ENCODE measurements at regions not wholly inside any gene's neighbourhood (a gene's known extent, or its start where the extent isn't known, plus 50 kb on each side); places are given as distances from the start of the nearest gene placed in this dataset.

- TF ChIP-seq, protein P1, sequence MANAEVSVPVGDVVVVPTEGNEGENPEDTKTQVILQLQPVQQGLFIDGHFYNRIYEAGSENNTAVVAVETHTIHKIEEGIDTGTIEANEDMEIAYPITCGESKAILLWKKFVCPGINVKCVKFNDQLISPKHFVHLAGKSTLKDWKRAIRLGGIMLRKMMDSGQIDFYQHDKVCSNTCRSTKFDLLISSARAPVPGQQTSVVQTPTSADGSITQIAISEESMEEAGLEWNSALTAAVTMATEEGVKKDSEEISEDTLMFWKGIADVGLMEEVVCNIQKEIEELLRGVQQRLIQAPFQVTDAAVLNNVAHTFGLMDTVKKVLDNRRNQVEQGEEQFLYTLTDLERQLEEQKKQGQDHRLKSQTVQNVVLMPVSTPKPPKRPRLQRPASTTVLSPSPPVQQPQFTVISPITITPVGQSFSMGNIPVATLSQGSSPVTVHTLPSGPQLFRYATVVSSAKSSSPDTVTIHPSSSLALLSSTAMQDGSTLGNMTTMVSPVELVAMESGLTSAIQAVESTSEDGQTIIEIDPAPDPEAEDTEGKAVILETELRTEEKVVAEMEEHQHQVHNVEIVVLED (CRISPR knock-in tag; IDR thresholded peaks at IDR 0.05), result no peak
- TF ChIP-seq, protein P2, sequence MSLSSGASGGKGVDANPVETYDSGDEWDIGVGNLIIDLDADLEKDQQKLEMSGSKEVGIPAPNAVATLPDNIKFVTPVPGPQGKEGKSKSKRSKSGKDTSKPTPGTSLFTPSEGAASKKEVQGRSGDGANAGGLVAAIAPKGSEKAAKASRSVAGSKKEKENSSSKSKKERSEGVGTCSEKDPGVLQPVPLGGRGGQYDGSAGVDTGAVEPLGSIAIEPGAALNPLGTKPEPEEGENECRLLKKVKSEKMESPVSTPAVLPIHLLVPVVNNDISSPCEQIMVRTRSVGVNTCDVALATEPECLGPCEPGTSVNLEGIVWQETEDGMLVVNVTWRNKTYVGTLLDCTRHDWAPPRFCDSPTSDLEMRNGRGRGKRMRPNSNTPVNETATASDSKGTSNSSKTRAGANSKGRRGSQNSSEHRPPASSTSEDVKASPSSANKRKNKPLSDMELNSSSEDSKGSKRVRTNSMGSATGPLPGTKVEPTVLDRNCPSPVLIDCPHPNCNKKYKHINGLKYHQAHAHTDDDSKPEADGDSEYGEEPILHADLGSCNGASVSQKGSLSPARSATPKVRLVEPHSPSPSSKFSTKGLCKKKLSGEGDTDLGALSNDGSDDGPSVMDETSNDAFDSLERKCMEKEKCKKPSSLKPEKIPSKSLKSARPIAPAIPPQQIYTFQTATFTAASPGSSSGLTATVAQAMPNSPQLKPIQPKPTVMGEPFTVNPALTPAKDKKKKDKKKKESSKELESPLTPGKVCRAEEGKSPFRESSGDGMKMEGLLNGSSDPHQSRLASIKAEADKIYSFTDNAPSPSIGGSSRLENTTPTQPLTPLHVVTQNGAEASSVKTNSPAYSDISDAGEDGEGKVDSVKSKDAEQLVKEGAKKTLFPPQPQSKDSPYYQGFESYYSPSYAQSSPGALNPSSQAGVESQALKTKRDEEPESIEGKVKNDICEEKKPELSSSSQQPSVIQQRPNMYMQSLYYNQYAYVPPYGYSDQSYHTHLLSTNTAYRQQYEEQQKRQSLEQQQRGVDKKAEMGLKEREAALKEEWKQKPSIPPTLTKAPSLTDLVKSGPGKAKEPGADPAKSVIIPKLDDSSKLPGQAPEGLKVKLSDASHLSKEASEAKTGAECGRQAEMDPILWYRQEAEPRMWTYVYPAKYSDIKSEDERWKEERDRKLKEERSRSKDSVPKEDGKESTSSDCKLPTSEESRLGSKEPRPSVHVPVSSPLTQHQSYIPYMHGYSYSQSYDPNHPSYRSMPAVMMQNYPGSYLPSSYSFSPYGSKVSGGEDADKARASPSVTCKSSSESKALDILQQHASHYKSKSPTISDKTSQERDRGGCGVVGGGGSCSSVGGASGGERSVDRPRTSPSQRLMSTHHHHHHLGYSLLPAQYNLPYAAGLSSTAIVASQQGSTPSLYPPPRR (CRISPR knock-in tag; IDR thresholded peaks at IDR 0.05; ENCODE audit: borderline replicate concordance), result no peak
- TF ChIP-seq PKNOX1 (IDR thresholded peaks at IDR 0.05) (no peak), GATAD2A (IDR thresholded peaks at IDR 0.05) (no peak), ATF6 (CRISPR knock-in tag; IDR thresholded peaks at IDR 0.05) (no peak), ZNF347 (CRISPR knock-in tag; IDR thresholded peaks at IDR 0.05; ENCODE audit: low read depth) (no peak), ZNF583 (CRISPR knock-in tag; IDR thresholded peaks at IDR 0.05) (no peak), U2AF2 (optimal IDR thresholded peaks at IDR 0.05; ENCODE audit: low read depth, low read length) (no peak), BCL6 (CRISPR knock-in tag; IDR thresholded peaks at IDR 0.05) (no peak), RB1 (IDR thresholded peaks at IDR 0.05; ENCODE audit: low read depth) (no peak)
- TF ChIP-seq, protein P3, sequence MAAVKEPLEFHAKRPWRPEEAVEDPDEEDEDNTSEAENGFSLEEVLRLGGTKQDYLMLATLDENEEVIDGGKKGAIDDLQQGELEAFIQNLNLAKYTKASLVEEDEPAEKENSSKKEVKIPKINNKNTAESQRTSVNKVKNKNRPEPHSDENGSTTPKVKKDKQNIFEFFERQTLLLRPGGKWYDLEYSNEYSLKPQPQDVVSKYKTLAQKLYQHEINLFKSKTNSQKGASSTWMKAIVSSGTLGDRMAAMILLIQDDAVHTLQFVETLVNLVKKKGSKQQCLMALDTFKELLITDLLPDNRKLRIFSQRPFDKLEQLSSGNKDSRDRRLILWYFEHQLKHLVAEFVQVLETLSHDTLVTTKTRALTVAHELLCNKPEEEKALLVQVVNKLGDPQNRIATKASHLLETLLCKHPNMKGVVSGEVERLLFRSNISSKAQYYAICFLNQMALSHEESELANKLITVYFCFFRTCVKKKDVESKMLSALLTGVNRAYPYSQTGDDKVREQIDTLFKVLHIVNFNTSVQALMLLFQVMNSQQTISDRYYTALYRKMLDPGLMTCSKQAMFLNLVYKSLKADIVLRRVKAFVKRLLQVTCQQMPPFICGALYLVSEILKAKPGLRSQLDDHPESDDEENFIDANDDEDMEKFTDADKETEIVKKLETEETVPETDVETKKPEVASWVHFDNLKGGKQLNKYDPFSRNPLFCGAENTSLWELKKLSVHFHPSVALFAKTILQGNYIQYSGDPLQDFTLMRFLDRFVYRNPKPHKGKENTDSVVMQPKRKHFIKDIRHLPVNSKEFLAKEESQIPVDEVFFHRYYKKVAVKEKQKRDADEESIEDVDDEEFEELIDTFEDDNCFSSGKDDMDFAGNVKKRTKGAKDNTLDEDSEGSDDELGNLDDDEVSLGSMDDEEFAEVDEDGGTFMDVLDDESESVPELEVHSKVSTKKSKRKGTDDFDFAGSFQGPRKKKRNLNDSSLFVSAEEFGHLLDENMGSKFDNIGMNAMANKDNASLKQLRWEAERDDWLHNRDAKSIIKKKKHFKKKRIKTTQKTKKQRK (IDR thresholded peaks at IDR 0.05; ENCODE audit: borderline replicate concordance, low read depth, low read length), result no peak
Observed at GRCh38 chr21:28828021-28828420, 164.7 kb downstream of the LTN1 start (continued).
